Endothelial cell of umbilical vein (primary cell): ENCODE measurements at regions not wholly inside any gene's neighbourhood (a gene's known extent, or its start where the extent isn't known, plus 50 kb on each side); places are given as distances from the start of the nearest gene placed in this dataset.

Experiments used
- BruUV-seq: library from RNA; stranded (reverse); fragments of 400-500 nt; replicated peaks from 2 replicates; lab custom pipeline; 2021; lab: Mats Ljungman, UMichigan
- CTCF ChIA-PET: fragments of 300-600, 350-600 bp; sonication (Branson Sonifier 250); formaldehyde crosslinking; loops from one replicate; lab custom pipeline; 2021; ENCODE audit warnings: antibody characterized with exemption, inconsistent platforms; lab: Charles Lee
- POLR2A ChIA-PET: fragments of 300-600, 350-600 bp; sonication (Branson Sonifier 250); formaldehyde crosslinking; loops from one replicate; lab custom pipeline; 2021; ENCODE audit warnings: antibody characterized with exemption, inconsistent platforms; lab: Charles Lee
- DNase-seq: peaks from one replicate; pipeline ENCODE4 v3.0.0-alpha.2; 2011; ENCODE audit warnings: low read depth, low spot score
- FAIRE-seq: peaks from 2 replicates; lab custom pipeline; 2011; peaks lifted over from hg19 to GRCh38; lab: Jason Lieb, UNC
- H2AFZ ChIP-seq: 2 replicates; pipeline ENCODE4 v1.6.0; 2012; ENCODE audit warnings: low read depth, low read length, control low read depth, inconsistent platforms
- H3K27ac ChIP-seq: 2 replicates; pipeline ENCODE4 v1.5.1; 2011; ENCODE audit warnings: low read depth, mild to moderate bottlenecking, control low read depth, low read length, moderate library complexity; ENCODE audit not compliant: insufficient read depth
- H3K27me3 ChIP-seq, 2 experiments: 2 replicates each; pipeline versions ENCODE4 v1.6.0 to v1.6.1; 2011; ENCODE audit warnings: low read length in 2 of 2, mixed read lengths in 1 of 2; ENCODE audit not compliant: control insufficient read depth in 2 of 2, insufficient read depth in 2 of 2
- H3K36me3 ChIP-seq, 2 experiments: 2 replicates in 1 of 2; 3 replicates in 1 of 2; pipeline ENCODE4 v1.5.1; 2011; ENCODE audit warnings: low read length in 2 of 2, mild to moderate bottlenecking in 1 of 2, moderate library complexity in 1 of 2; ENCODE audit not compliant: control insufficient read depth in 2 of 2, insufficient read depth in 2 of 2; ENCODE audit errors: extremely low read depth in 1 of 2
- H3K4me1 ChIP-seq: 3 replicates; pipeline ENCODE4 v1.5.1; 2011; ENCODE audit warnings: mild to moderate bottlenecking, low read length; ENCODE audit not compliant: control insufficient read depth, insufficient read depth; ENCODE audit errors: extremely low read depth
- H3K4me2 ChIP-seq: 2 replicates; pipeline ENCODE4 v1.6.1; 2011; ENCODE audit warnings: low read length, control low read depth, mixed read lengths; ENCODE audit not compliant: insufficient read depth
- H3K4me3 ChIP-seq, 3 experiments: fragments of 200-600 bp in 1 of 3; sonication (generic), shearing (Covaris generic) in 1 of 3; replicated peaks in 1 of 3; 2 replicates each; pipeline ENCODE4 v1.5.1; 2011 to 2016; ENCODE audit warnings: control low read depth in 3 of 3, low read length in 3 of 3, mild to moderate bottlenecking in 2 of 3, inconsistent platforms in 1 of 3, low read depth in 1 of 3, moderate library complexity in 1 of 3; ENCODE audit not compliant: insufficient read depth in 1 of 3
- H3K79me2 ChIP-seq: 2 replicates; pipeline ENCODE4 v1.6.0; 2012; ENCODE audit warnings: low read length, inconsistent platforms; ENCODE audit not compliant: control insufficient read depth, insufficient read depth
- H3K9ac ChIP-seq: replicated peaks from 2 replicates; pipeline ENCODE3; 2011; ENCODE audit warnings: low read length, control low read depth; ENCODE audit not compliant: insufficient read depth; ENCODE audit errors: extremely low read depth
- H3K9me1 ChIP-seq: replicated peaks from 3 replicates; pipeline ENCODE4 v1.6.0; 2011; ENCODE audit warnings: mild to moderate bottlenecking, low read length; ENCODE audit not compliant: control insufficient read depth, insufficient read depth; ENCODE audit errors: extremely low read depth
- H3K9me3 ChIP-seq: replicated peaks from 2 replicates; pipeline ENCODE4 v1.5.1; 2012; ENCODE audit warnings: low read length, inconsistent platforms; ENCODE audit not compliant: control insufficient read depth, insufficient read depth
- H4K20me1 ChIP-seq: replicated peaks from 2 replicates; pipeline ENCODE3; 2011; ENCODE audit warnings: mild to moderate bottlenecking, low read length; ENCODE audit not compliant: control insufficient read depth, insufficient read depth; ENCODE audit errors: extremely low read depth
- FOS ChIP-seq: IDR thresholded peaks from 2 replicates; pipeline ENCODE4 v1.6.1; 2011; ENCODE audit warnings: mild to moderate bottlenecking, low read length, moderate library complexity, borderline replicate concordance; ENCODE audit not compliant: insufficient read depth
- GATA2 ChIP-seq: IDR thresholded peaks from 2 replicates; pipeline ENCODE4 v1.7.0; 2011; ENCODE audit warnings: low read depth, mild to moderate bottlenecking, moderate library complexity, mixed read lengths, low read length; ENCODE audit not compliant: insufficient read length, insufficient read depth
- JUN ChIP-seq: IDR thresholded peaks from 2 replicates; pipeline ENCODE4 v1.6.1; 2011; ENCODE audit warnings: borderline replicate concordance, low read depth; ENCODE audit not compliant: insufficient read length, insufficient read depth
- MYC ChIP-seq: IDR thresholded peaks from one replicate; pipeline ENCODE4 v1.6.1; 2011; ENCODE audit warnings: mild to moderate bottlenecking, low read depth, low read length
- POLR2A ChIP-seq: IDR thresholded peaks from 2 replicates; pipeline ENCODE4 v1.6.1; 2012; ENCODE audit warnings: low read depth, mild to moderate bottlenecking, control low read depth, low read length
- POLR2AphosphoS5 ChIP-seq: IDR thresholded peaks from 2 replicates; pipeline ENCODE4 v1.6.1; 2012; ENCODE audit warnings: low read depth, mild to moderate bottlenecking, control low read depth, low read length, moderate library complexity; ENCODE audit not compliant: insufficient read depth
- dilution Hi-C: fragments of 300-500 bp; cut with MboI; formaldehyde crosslinking; loops from one replicate; pipeline ENCODE4 v1.15.0; 2019; ENCODE audit warnings: low sequenced_read_pairs; ENCODE audit not compliant: extremely low pct_ligation_motif_present
- intact Hi-C: fragments of 100-400 bp; cut with micrococcal nuclease; formaldehyde crosslinking; loops from one replicate; pipeline ENCODE4 v1.10.0; 2022
- TF ChIP-seq, protein P1 (sequence below), 2 donors: IDR thresholded peaks; 1 replicate in 1 of 2; 2 replicates in 1 of 2; pipeline ENCODE4 v1.5.1; 2011; ENCODE audit warnings: low read length in 2 of 2, mild to moderate bottlenecking in 2 of 2, moderate library complexity in 2 of 2, control low read depth in 1 of 2, inconsistent platforms in 1 of 2, low read depth in 1 of 2; ENCODE audit not compliant: insufficient read depth in 1 of 2; ENCODE audit errors: extremely low read depth in 1 of 2
- TF ChIP-seq, protein P2 (sequence below): IDR thresholded peaks from 2 replicates; pipeline ENCODE4 v1.6.1; 2011; ENCODE audit not compliant: insufficient read depth, insufficient read length

DNA sequence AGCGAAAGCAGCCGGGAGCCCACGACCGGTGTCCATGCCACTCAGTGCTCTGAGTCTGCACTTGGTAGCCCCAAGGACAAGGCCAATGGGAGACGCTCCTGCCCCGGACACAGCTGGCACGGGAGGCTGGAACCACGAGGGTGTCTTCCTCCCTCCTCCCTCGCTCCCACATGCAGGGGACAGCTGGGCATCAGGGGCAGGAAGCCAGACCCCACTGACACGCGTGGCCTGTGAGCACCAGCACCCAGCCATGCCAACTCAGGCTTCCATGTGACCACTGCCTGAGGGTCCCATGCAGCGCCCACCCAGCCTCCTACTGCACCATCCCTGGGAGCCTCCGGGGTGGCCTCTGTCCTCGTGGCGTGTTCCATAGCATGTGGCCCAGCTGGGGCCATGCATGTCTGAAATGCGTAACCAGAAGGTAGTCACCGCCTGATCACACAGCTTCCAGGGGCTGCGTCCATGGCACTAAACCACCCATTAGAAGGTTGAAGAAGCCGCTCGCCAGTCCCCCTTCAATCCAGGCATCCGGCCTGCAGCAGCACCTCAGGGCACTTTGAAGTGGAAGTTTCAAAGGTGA lies 323.2 kb upstream of the SALL3 start:
- H2AFZ ChIP-seq: no peak overlapping the region
- dilution Hi-C loops (no loop called here), intact Hi-C loops (no loop called here)
- ChIA-PET CTCF (no interaction called here), POLR2A (no interaction called here)
- no TSS peak for BruUV-seq
- no peaks in the 10 kb centered on the region for H3K79me2 ChIP-seq
- no peak overlapping the region for H3K9ac ChIP-seq
- H3K9me3 ChIP-seq: peaks cover 15% of the 10 kb centered on the region
- DNase-seq (no peak), FAIRE-seq (no peak)
- H3K4me2 ChIP-seq: no peak overlapping the region
- no peaks in the 10 kb centered on the region for H3K9me1 ChIP-seq
- H3K27ac ChIP-seq: no peak overlapping the region
- H3K36me3 ChIP-seq: no peaks in the 10 kb centered on the region
- no peak for TF ChIP-seq FOS
- TF ChIP-seq JUN: no peak
- no peak for TF ChIP-seq GATA2
- no peak for TF ChIP-seq POLR2AphosphoS5
- no peak for TF ChIP-seq POLR2A
- TF ChIP-seq, protein P1, sequence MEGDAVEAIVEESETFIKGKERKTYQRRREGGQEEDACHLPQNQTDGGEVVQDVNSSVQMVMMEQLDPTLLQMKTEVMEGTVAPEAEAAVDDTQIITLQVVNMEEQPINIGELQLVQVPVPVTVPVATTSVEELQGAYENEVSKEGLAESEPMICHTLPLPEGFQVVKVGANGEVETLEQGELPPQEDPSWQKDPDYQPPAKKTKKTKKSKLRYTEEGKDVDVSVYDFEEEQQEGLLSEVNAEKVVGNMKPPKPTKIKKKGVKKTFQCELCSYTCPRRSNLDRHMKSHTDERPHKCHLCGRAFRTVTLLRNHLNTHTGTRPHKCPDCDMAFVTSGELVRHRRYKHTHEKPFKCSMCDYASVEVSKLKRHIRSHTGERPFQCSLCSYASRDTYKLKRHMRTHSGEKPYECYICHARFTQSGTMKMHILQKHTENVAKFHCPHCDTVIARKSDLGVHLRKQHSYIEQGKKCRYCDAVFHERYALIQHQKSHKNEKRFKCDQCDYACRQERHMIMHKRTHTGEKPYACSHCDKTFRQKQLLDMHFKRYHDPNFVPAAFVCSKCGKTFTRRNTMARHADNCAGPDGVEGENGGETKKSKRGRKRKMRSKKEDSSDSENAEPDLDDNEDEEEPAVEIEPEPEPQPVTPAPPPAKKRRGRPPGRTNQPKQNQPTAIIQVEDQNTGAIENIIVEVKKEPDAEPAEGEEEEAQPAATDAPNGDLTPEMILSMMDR (IDR thresholded peaks at IDR 0.05; ENCODE audit: extremely low read depth in 1 of 2, insufficient read depth in 1 of 2, low read depth in 1 of 2, low read length in 2 of 2): no peak
- no peak for TF ChIP-seq MYC
- TF ChIP-seq, protein P2, sequence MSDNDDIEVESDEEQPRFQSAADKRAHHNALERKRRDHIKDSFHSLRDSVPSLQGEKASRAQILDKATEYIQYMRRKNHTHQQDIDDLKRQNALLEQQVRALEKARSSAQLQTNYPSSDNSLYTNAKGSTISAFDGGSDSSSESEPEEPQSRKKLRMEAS: no peak
- no peaks in the 10 kb centered on the region for H4K20me1 ChIP-seq
- no peak overlapping the region for H3K4me3 ChIP-seq
- no peaks in the 10 kb centered on the region for H3K27me3 ChIP-seq
- H3K4me1 ChIP-seq: no peaks in the 10 kb centered on the region
